ENCODE measurements at regions not wholly inside any gene's neighbourhood (a gene's known extent, or its start where the extent isn't known, plus 50 kb on each side); places are given as distances from the start of the nearest gene placed in this dataset.

- H3F3A ChIP-seq (ENCODE audit: insufficient read depth) = no peaks in the 10 kb centered on the region
- H3K79me2 ChIP-seq (ENCODE audit: insufficient read depth) = no peaks in the 10 kb centered on the region
- no peaks in the 10 kb centered on the region for H3K9me2 ChIP-seq (ENCODE audit: insufficient read depth)
- whole genome bisulfite sequencing, 2 experiments (ENCODE audit: low coverage in 1 of 2, low lambda C conversion rate in 2 of 2, missing lambda C conversion rate in 2 of 2) = 16 to 21% methylated on average over 3 of the region's 3 CpGs
- no peak for DNase-seq
- H3K4me3 ChIP-seq = no peak overlapping the region
- no peaks in the 10 kb centered on the region for H3K36me3 ChIP-seq (ENCODE audit: low read depth)
- H3K4me2 ChIP-seq (ENCODE audit: unreplicated experiment) = no peak overlapping the region
- in situ Hi-C loops (cut with MboI) = no loop called here
- no peaks in the 10 kb centered on the region for H3K9me3 ChIP-seq (ENCODE audit: low read depth)
- H3K4me1 ChIP-seq (ENCODE audit: insufficient read depth) = no peaks in the 10 kb centered on the region
- H4K20me1 ChIP-seq (ENCODE audit: insufficient read depth) = no peaks in the 10 kb centered on the region
- no peak overlapping the region for H2AFZ ChIP-seq
- no peaks in the 10 kb centered on the region for H3K27me3 ChIP-seq (replicated peaks; ENCODE audit: insufficient read depth)
- TF ChIP-seq EZH2 (IDR thresholded peaks at IDR 0.05; ENCODE audit: insufficient read depth, poor library complexity, severe bottlenecking) (no peak), EZH2phosphoT487 (IDR thresholded peaks at IDR 0.05; ENCODE audit: insufficient read depth, low read depth) (no peak)
- H3K27ac ChIP-seq = no peak overlapping the region
- H3K9ac ChIP-seq = no peak overlapping the region
Observed at GRCh38 chr7:32243687-32244290, 173.6 kb upstream of the PDE1C start.

- TF ChIP-seq EZH2 (IDR thresholded peaks at IDR 0.05; ENCODE audit: insufficient read depth, poor library complexity, severe bottlenecking) (no peak), EZH2phosphoT487 (IDR thresholded peaks at IDR 0.05; ENCODE audit: insufficient read depth, low read depth) (no peak)
- 3% methylated on average over 3 of the region's 3 CpGs for WGBS, 2 experiments (ENCODE audit: low coverage in 1 of 2, low lambda C conversion rate in 2 of 2, missing lambda C conversion rate in 2 of 2)
- H3K4me2 ChIP-seq (ENCODE audit: unreplicated experiment) = no peak overlapping the region
- H3K9ac ChIP-seq = no peak overlapping the region
- H3F3A ChIP-seq (ENCODE audit: insufficient read depth) = no peaks in the 10 kb centered on the region
- no peaks in the 10 kb centered on the region for H3K4me1 ChIP-seq (ENCODE audit: insufficient read depth)
- in situ Hi-C loops (cut with MboI) = no loop called here
- no peaks in the 10 kb centered on the region for H3K36me3 ChIP-seq (ENCODE audit: low read depth)
- H3K9me2 ChIP-seq (ENCODE audit: insufficient read depth) = no peaks in the 10 kb centered on the region
- no peak overlapping the region for H3K4me3 ChIP-seq
- no peak overlapping the region for H3K27ac ChIP-seq
- H2AFZ ChIP-seq = no peak overlapping the region
- H3K27me3 ChIP-seq (replicated peaks; ENCODE audit: insufficient read depth) = no peaks in the 10 kb centered on the region
- H3K9me3 ChIP-seq (ENCODE audit: low read depth) = no peaks in the 10 kb centered on the region
- no peaks in the 10 kb centered on the region for H4K20me1 ChIP-seq (ENCODE audit: insufficient read depth)
- DNase-seq = no peak
- no peaks in the 10 kb centered on the region for H3K79me2 ChIP-seq (ENCODE audit: insufficient read depth)
Observed at GRCh38 chr7:32242436-32242835, 172.2 kb upstream of the PDE1C start.

- H3K4me3 ChIP-seq = no peak overlapping the region
- H3K9ac ChIP-seq = no peak overlapping the region
- no peaks in the 10 kb centered on the region for H3K9me3 ChIP-seq (ENCODE audit: low read depth)
- TF ChIP-seq EZH2 (IDR thresholded peaks at IDR 0.05; ENCODE audit: insufficient read depth, poor library complexity, severe bottlenecking) = no peak
- no peak for TF ChIP-seq EZH2phosphoT487 (IDR thresholded peaks at IDR 0.05; ENCODE audit: insufficient read depth, low read depth)
- no peak overlapping the region for H2AFZ ChIP-seq
- H3K9me2 ChIP-seq (ENCODE audit: insufficient read depth) = no peaks in the 10 kb centered on the region
- in situ Hi-C loops (cut with MboI) = no loop called here
- no peaks in the 10 kb centered on the region for H3K4me1 ChIP-seq (ENCODE audit: insufficient read depth)
- no peaks in the 10 kb centered on the region for H3K36me3 ChIP-seq (ENCODE audit: low read depth)
- no peaks in the 10 kb centered on the region for H4K20me1 ChIP-seq (ENCODE audit: insufficient read depth)
- no peaks in the 10 kb centered on the region for H3K27me3 ChIP-seq (replicated peaks; ENCODE audit: insufficient read depth)
- no peak for DNase-seq
- WGBS, 2 experiments (ENCODE audit: low coverage in 1 of 2, low lambda C conversion rate in 2 of 2, missing lambda C conversion rate in 2 of 2) = 14 to 43% methylated on average over 1 of the region's 1 CpG
- no peak overlapping the region for H3K27ac ChIP-seq
- H3K79me2 ChIP-seq (ENCODE audit: insufficient read depth) = no peaks in the 10 kb centered on the region
- H3F3A ChIP-seq (ENCODE audit: insufficient read depth) = no peaks in the 10 kb centered on the region
- no peak overlapping the region for H3K4me2 ChIP-seq (ENCODE audit: unreplicated experiment)
Observed at GRCh38 chr7:32241636-32242035, 171.4 kb upstream of the PDE1C start.

- Histone ChIP-seq H3K4me1 (ENCODE audit: insufficient read depth) (no peaks in the 10 kb centered on the region), H4K20me1 (ENCODE audit: insufficient read depth) (no peaks in the 10 kb centered on the region), H3K9ac (no peak overlapping the region), H3K79me2 (ENCODE audit: insufficient read depth) (no peaks in the 10 kb centered on the region), H3K4me3 (no peak overlapping the region), H3F3A (ENCODE audit: insufficient read depth) (no peaks in the 10 kb centered on the region), H3K9me3 (ENCODE audit: low read depth) (no peaks in the 10 kb centered on the region), H3K27ac (no peak overlapping the region), H2AFZ (no peak overlapping the region), H3K27me3 (replicated peaks; ENCODE audit: insufficient read depth) (no peaks in the 10 kb centered on the region), H3K36me3 (ENCODE audit: low read depth) (no peaks in the 10 kb centered on the region), H3K4me2 (ENCODE audit: unreplicated experiment) (no peak overlapping the region), H3K9me2 (ENCODE audit: insufficient read depth) (no peaks in the 10 kb centered on the region)
- no peak for DNase-seq
- 16 to 31% methylated on average over 1 of the region's 1 CpG for WGBS, 2 experiments (ENCODE audit: low coverage in 1 of 2, low lambda C conversion rate in 2 of 2, missing lambda C conversion rate in 2 of 2)
- in situ Hi-C loops (cut with MboI) = no loop called here
- TF ChIP-seq EZH2phosphoT487 (IDR thresholded peaks at IDR 0.05; ENCODE audit: insufficient read depth, low read depth) = no peak
- TF ChIP-seq EZH2 (IDR thresholded peaks at IDR 0.05; ENCODE audit: insufficient read depth, poor library complexity, severe bottlenecking) = no peak
Observed at GRCh38 chr7:32239764-32240163, 169.6 kb upstream of the PDE1C start.

GRCh38 chr7:32228601-32229000 is 158.4 kb upstream of the PDE1C start:
- Histone ChIP-seq H3K9me2 (ENCODE audit: insufficient read depth) (no peaks in the 10 kb centered on the region), H3K27ac (no peak overlapping the region), H3K4me1 (ENCODE audit: insufficient read depth) (no peaks in the 10 kb centered on the region), H2AFZ (no peak overlapping the region), H4K20me1 (ENCODE audit: insufficient read depth) (no peaks in the 10 kb centered on the region), H3K36me3 (ENCODE audit: low read depth) (no peaks in the 10 kb centered on the region), H3K27me3 (replicated peaks; ENCODE audit: insufficient read depth) (0 out of 2 replicates have a peak, but pooled peaks cover 3% of the 10 kb centered on the region), H3K4me2 (ENCODE audit: unreplicated experiment) (no peak overlapping the region), H3K9ac (no peak overlapping the region), H3K9me3 (ENCODE audit: low read depth) (no peaks in the 10 kb centered on the region), H3K79me2 (ENCODE audit: insufficient read depth) (no peaks in the 10 kb centered on the region), H3F3A (ENCODE audit: insufficient read depth) (no peaks in the 10 kb centered on the region), H3K4me3 (no peak overlapping the region)
- 21 to 63% methylated on average over 2 of the region's 2 CpGs for WGBS, 2 experiments (ENCODE audit: low coverage in 1 of 2, low lambda C conversion rate in 2 of 2, missing lambda C conversion rate in 2 of 2)
- DNase-seq = no peak
- in situ Hi-C loops (cut with MboI) = no loop called here
- TF ChIP-seq EZH2phosphoT487 (IDR thresholded peaks at IDR 0.05; ENCODE audit: insufficient read depth, low read depth) (no peak), EZH2 (IDR thresholded peaks at IDR 0.05; ENCODE audit: insufficient read depth, poor library complexity, severe bottlenecking) (no peak)
